ENCODE measurements at regions not wholly inside any gene's neighbourhood (a gene's known extent, or its start where the extent isn't known, plus 50 kb on each side); places are given as distances from the start of the nearest gene placed in this dataset.
"Not testable (repeated sequence)": the region's sequence is repeated elsewhere in the genome, so short reads cannot be mapped to it uniquely, and the experiment has no call there.

DNA sequence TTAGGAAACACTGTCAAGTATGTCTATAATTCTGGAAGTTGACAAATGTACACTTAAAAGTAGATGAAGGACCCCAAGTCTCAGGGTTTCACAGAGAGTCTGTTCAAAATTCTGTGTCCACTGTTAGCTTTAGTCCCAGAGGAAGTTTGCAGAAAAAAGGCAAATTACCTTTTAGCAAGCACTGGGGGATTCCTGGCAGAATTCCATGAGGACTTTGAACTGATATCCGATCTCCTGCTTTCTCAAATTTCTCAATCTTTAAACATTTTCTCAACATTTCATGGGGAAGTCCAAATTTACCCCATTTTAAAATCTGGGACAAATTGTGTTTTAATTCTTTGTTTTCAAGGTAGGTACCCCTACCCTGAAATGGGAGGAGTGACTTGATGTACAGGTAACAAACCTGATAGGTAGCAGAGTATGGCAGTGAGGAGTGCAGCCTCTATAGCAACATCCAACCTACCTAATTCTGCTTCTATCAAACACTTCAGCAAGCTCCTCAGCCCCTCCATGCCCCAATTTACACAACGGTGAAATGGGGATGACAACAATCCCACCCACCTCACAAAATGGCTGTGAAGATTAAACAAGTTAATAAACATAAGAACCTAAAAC is 344.9 kb downstream of the OMA1 start:
- DNase-seq (ENCODE audit: low read depth in 4 of 4, low spot score in 1 of 4): no peak

DNA sequence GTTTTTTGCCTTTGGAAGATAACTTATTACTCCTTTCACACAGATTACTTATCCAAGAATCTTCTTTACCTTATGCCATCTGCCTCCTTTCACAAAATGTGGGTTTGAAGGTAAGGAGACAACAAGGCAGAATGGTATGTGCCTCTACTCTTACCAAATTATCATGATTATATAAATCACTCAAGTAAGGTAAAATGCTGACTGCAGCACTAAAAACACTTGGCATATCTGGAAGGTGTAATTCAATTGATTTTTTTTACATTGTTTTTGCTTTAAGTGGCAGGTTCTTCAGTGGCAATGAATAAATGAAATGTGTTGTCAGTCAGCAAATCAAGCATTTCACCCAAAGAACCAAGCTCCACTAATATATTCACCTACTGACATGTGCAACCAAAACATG is 346.1 kb downstream of the OMA1 start:
- no peak for DNase-seq (ENCODE audit: low read depth in 4 of 4, low spot score in 1 of 4)

DNA sequence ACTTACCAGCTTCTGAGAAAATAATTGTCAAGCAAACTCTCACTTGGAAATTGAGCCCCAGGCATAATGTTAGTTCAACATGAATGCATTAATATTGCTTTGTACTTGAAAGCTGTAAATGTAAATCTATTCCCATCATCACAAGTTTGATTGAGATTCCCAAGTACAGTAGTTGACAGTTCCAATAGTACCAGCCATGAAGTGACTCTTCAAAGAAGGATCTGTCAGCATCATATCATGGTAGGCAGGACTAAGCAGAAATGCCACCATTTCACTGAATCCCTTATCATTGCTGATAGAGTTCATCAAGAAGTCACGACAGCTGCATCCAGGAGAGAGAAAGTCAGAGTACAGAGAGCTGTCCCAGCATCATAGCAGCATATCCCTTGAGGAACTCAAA is 348.7 kb downstream of the OMA1 start:
- DNase-seq (ENCODE audit: low read depth in 4 of 4, low spot score in 1 of 4): no peak

DNA sequence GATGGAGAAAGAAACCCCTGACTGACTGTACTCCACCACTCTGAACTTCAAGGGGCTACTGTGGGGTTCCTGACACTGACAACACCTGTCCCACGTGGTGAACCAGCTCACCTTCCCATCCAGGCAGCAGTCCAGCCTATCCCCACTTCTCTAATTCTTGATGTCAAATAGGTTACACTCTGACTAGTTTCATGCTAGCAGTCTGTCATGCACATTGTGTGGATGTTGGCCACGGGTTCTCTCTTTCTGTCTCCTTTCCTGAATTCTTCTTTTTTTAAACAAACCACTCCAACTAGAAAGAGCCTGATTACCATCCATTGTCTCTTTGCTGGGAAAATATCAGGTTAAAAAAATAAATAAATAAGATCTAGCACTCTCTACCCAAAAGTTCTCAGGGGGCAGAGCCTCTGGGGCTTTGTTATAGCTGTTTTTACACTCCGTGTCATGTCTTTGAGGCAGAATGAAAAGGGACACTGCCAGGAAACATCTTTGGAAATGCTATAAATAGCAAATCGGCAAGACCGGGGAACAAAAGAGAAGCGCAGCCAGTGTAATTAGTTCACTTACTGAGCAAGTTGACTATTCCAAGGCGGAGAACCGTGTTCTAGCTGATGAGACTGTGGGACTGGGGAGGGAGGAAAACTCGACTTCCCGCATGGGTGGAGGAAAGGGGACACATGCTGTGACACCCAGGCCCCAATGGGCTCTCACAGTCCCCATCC is 356.1 kb downstream of the OMA1 start:
- no peak for DNase-seq (ENCODE audit: low read depth in 4 of 4, low spot score in 1 of 4)

DNA sequence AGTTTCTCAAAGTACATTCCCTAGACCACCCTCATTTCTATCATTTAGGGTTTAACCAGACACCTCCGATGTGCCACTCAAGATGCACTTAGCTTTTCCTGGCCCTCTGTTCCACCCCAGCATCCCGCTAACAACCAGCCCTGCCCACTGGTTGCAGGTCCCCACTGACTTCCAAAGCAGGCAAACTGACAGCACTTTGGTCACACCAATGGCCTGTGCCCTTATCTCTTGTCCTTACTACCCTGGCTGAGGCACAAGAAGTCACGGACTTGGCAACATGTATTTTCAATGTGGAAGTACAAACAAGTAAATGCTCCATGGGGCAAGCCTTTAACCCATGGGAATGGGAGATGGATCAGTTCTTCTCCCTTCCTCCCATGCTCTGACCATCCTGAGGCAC is 357.1 kb downstream of the OMA1 start:
- no peak for DNase-seq (ENCODE audit: low read depth in 4 of 4, low spot score in 1 of 4)

DNA sequence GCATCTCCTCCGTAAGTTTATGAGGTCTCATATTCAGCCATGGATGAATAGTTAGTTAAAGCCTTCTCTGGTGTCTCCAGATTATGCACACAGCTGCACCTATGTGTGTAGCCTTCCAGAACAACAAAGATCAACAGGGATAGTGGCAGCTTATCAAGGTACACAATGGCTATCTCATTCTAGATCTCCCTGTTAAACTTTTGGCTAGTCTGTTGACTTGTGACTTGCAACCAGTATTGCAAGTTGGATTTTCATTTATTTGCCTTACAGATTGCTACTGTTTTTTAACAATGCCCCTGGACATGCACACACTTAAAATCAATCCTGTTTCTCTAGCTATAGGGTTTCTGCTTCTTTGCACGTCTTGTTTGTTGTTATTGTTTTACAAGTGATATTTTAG is 363.2 kb downstream of the OMA1 start:
- DNase-seq (ENCODE audit: low read depth in 4 of 4, low spot score in 1 of 4): no peak

DNA sequence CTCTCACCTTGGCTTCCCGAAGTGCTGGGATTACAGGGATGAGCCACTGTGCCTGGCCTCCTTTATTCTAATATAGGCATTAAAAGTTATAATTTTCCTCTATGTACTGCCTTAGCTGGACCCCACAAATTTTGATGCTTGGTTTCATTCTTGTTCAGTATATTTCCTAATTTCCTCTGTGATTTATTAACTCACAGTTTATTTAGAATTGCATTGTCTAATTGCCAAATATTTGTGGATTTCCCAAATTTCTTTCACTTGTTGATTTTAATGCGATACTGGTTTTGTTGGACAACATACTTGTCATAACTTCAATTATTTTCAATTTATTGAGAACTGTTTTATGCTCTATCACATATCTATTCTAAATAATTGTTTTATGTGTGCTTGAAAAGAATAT is 366.0 kb downstream of the OMA1 start:
- DNase-seq (ENCODE audit: low read depth in 4 of 4, low spot score in 1 of 4): no peak

DNA sequence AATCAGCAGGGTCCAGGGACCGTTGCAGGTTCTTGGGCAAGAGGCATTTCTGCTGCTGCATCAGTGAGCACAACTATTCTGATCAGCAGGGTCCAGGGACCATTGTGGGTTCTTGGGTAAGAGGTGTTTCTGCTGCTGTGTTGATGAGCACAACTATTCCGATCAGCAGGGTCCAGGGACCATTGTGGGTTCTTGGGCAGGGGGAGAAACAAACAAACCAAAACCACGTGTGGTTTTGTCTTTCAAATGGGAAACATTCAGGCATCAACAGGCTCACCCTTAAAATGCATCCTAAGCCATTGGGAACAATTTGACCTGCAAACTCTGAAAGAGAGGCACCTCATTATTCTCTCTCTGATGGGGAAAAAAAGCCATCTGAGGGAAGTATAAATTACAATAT is 377.4 kb downstream of the OMA1 start:
- DNase-seq (ENCODE audit: low read depth in 4 of 4, low spot score in 1 of 4): not testable (repeated sequence)

DNA sequence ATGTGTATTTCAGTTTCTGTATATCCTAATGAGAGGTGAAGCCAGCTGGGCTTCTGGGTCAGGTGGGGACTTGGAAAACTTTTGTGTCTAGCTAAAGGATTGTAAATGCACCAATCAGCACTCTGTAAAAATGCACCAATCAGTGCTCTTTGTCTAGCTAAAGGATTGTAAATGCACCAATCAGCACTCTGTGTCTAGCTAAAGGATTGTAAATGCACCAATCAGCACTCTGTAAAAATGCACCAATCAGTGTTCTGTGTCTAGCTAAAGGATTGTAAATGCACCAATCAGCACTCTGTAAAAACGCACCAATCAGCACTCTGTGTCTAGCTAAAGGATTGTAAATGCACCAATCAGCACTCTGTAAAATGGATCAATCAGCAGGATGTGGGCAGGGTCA is 379.4 kb downstream of the OMA1 start:
- DNase-seq (ENCODE audit: low read depth in 4 of 4, low spot score in 1 of 4): not testable (repeated sequence)

DNA sequence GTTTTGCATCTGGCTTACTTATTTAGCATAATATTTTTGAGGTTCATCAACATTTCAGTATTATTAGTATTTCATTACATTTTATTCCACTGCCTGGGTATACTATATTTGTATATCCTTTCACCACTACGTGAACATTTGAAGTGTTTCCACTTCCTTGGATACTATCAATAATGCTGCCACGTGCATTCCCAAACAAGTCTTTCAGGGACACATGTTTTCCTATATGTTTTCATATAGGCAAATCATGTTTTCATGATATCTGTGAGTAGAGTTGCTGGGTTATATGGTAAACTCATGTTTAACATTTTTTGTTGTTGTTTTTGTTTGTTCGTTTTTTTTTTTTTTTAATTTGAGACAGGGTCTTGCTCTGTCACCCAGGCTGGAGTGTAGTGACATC is 380.1 kb downstream of the OMA1 start:
- no peak for DNase-seq (ENCODE audit: low read depth in 4 of 4, low spot score in 1 of 4)

DNA sequence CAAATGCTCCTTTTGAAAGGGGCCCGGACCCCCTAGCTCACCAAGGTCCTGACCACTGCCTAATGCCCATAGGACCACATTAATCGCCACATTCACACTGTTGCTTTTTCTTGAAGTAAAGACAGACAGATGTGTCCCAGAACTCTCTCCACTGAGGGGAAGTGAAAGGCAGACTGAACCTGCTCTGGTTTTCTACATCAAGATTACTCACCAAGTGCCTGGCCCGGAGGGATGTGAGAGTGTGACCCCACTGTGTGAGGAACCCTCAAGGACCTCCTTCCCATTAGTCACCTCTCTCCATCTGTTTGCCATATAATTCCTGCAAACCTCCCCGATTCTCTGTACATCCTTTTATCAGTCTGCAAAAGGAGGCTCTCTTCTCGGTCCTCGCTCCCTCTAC is 381.5 kb downstream of the OMA1 start:
- DNase-seq (ENCODE audit: low read depth in 4 of 4, low spot score in 1 of 4): no peak

DNA sequence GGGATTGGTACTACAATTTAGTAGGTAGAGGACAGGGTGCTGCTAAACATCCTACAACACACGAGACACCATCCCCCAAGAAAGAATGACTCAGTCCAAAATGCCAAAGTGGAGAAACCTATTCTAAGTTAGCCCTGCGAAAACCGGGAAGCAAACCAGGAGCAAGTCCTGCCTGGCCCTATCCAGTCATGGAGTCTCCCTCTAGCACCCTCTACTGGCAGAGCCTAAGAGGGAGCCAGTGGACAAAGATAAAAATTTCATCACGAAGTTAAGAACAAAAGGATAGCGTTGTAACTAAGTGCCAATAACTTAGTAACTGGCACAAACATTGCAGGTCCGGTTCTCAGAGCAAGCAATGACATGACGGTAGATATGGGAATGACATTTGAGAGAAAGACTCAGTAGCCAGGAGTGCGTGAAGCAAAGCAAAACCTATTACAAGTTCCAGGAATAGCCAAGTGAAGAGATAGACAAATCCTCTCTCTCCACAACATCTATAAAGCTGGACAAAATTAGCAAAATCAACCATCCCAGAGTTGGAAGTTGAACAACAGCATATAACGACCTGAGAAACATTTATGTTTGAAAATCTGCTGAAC is 383.5 kb downstream of the OMA1 start:
- DNase-seq (ENCODE audit: low read depth in 4 of 4, low spot score in 1 of 4): no peak

DNA sequence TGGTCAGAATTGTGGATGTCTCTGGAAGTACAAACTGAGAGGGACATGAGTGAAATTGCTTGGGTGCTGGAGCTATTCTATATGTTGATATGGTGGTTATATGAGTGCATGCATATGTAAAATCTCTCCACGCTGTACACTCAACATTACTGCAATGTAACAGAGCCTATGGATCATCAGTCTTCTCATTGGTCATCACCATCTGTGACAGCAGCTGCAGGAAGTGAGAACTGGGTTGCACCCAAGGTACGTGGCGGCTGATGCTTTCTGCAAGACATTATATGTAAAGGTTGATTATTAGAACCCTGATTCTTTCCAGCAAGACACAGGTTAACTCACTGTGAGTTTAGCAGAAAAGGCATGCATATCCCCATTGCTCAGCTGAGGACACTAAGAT is 387.1 kb downstream of the OMA1 start:
- DNase-seq (ENCODE audit: low read depth in 4 of 4, low spot score in 1 of 4): no peak

DNA sequence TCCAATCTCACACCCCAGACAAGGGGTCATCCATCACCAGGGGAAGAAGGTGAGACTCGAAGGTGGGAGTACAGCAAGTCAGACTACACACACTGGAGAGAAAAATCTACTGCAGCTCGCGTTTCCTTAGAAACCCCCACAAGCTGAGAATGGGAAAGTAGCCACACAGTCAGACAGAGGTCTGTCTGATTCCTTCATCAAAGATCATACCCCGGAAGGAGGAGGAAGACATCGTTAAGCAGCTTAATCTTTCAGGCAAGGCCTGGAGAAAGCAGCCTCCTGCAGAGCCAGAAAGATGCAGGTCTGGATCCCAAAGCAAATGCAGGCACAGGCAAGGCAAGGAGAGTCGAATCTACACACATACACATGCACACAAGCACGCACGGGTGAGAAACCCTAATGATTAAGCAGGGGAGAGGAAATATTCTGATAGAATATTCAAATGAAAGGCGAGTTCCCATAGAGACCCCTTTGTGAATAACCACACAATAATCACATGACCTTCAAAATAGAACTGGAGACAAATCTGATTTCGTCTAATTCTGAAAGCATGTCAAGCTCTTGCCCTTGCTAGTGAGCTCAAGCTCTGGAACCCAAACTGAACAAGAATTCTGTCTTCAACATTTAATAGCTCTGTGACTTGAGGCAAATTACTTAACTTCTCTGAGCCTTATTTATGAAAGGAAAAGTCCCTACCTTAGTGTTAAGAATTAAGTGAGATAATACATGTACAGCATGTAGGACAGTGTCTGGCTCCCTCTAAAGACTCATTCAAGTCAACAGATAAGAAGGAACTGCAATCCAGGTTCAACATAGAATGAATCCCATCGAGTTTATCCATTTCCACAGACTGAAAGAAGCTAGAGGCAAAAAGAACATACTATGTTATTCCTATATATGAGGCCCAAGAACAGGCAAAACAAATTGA is 387.8 kb downstream of the OMA1 start:
- DNase-seq (ENCODE audit: low read depth in 4 of 4, low spot score in 1 of 4): no peak

DNA sequence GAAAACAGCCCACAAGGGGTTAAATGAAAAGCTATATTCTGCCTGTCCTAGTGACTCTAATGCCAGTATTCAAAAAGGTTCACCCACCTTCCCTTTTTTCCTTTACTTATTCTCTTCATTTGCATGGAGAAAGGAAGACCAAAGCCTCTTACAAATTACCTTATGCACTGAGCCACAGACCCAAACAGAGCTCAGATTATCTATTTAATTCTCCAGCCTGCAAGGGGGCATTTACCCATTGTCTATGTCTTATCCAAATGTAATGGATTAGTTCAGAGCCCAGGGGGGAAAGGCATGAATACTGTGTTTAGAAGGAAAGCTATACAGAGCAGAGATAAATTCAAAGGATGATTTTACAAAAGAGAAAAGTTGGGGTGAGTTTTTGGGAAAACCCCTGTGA is 388.5 kb downstream of the OMA1 start:
- no peak for DNase-seq (ENCODE audit: low read depth in 4 of 4, low spot score in 1 of 4)

DNA sequence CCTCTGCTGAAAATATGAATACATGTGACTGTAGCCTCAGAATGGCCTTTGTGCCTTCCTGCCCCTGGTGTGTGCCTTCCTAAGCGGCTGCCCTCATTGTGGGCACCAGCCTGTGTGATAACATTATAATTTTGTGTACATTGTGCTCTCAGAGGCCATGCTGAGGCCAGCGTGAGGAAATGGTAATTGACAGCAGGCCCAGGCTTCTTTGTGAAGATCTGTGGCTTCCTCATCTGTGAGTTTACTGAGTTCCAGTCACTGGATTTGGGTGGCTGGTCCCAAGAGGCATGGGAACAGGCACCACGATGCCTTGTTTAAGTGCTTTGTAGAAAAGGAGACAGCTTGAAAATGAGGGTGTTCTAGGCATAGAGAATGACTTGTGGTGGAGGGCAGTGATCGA is 389.3 kb downstream of the OMA1 start:
- no peak for DNase-seq (ENCODE audit: low read depth in 4 of 4, low spot score in 1 of 4)

DNA sequence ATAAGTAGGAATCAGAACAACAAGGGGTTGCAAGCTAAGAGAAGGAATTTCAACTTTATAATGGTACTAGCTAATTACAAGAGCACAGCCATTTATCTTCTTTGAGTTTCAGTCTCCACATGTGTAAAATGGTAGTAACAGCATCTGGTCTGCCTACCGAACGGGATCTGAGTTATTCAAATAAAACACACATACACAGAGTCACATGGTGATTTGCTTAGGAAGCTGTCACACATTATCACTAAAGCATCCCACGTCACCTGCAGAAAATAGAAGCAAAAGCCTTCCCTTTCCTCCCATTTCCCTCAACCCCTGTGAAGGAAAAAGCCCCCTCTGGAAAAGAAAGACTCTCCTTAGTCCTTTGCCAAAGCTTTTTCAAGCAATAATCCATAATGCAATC is 389.7 kb downstream of the OMA1 start:
- DNase-seq (ENCODE audit: low read depth in 4 of 4, low spot score in 1 of 4): no peak

DNA sequence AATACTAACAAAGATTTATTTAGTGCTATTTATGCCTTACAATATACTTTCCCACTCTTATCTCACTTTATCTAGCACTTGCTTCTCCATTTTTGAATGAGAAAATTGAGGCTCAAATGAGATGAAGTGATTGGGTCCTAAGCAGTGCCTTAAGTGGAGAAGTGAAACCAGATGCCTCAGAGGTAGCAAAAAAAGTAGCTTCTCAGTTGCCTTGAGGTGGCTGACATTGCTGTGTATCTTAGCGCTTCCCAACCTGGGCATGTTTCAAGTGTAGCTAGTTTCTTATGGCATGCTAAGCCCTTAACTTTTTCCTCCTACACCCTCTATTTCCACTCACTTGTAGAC is 390.4 kb downstream of the OMA1 start:
- DNase-seq (ENCODE audit: low read depth in 4 of 4, low spot score in 1 of 4): no peak

DNA sequence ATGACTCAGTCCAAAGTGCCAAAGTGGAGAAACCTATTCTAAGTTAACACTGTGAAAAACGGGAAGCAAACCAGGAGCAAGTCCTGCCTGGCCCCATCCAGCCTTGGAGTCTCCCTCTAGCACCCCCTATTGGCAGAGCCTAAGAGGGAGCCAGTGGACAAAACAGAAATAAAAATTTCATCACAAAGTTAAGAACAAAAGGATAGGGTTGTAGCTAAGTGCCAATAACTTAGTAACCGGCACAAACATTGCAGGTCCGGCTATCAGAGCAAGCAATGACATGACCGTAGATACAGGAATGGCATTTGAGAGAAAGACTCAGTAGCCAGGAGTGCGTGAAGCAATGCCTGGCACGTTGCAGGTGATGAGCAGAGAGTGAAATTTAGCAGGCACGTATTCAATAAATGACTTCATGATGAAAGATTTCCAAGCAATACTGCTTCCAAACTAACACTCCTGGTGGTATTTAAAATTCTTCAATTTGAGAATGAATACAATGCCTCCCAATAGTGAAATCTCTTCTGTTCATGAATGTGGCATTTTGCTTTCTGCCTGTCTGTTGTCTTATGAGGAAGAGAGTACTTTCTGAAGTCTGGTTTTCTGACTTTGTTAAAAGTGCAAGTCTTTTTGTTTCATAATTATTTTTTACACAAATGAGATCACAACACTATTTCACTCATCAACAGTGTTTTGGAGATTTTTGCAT is 391.0 kb downstream of the OMA1 start:
- DNase-seq (ENCODE audit: low read depth in 4 of 4, low spot score in 1 of 4): no peak

DNA sequence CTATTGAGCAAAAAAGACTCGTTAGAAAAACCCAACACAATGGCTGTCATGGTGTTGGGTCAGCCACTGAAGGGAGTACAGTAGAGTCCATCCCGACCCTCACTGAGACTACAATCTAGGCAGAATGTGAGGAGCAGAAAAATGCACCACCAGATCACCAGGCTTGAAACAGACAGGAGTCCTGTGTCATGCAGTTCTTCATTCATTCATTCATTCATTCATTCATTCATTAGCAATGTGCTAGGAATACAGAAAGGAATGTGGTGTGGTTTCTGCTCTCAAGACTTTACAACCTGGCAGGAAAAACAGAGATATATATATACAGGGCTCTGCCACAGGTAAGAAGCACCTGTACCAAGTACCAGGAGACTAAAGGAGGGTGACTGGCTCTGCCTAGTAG is 392.3 kb downstream of the OMA1 start:
- no peak for DNase-seq (ENCODE audit: low read depth in 4 of 4, low spot score in 1 of 4)

DNA sequence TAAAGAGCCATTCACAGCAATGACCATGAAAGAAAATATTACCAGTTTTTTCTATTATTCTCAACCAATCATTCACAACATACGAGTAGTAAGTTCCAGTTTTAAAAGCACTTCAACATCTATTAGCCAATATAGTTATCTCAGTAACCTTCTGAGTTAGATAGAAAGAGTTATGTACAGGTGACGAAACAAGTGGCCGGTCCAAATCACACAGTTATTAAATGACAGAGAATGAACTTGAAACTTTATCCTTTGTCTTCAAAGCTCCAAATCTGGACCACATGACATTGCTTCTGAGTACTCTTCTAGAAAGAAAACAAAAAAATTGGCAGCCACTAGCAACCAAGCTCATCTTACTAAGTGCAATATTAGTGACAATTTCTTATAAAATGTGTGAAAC is 393.8 kb downstream of the OMA1 start:
- DNase-seq (ENCODE audit: low read depth in 4 of 4, low spot score in 1 of 4): no peak

All from stimulated activated CD4-positive, alpha-beta T cell treated with anti-CD3 and anti-CD28 coated beads, Interleukin-1b, Interleukin-23, amount 100 ng/mL, for 24 hours (primary cell).